Uterus (tissue), 3 donors: ENCODE measurements at regions not wholly inside any gene's neighbourhood (a gene's known extent, or its start where the extent isn't known, plus 50 kb on each side); places are given as distances from the start of the nearest gene placed in this dataset.

Experiments
- DNase-seq, 2 donors: peaks; one replicate each; pipeline ENCODE4 v3.0.0-alpha.2; 2019 to 2020
- H3K27ac ChIP-seq, 2 donors: fragments of 200-600 bp; sonication (generic); 1 replicate in 1 of 2; 2 replicates in 1 of 2; pipeline ENCODE4 v1.5.1; 2016 to 2018
- H3K27me3 ChIP-seq, 2 donors: fragments of 200-600 bp; sonication (generic); one replicate each; pipeline ENCODE4 v1.5.1; 2018 to 2019; ENCODE audit warnings: control low read depth in 1 of 2
- H3K36me3 ChIP-seq, 2 donors: fragments of 200-600 bp; sonication (generic); one replicate each; pipeline ENCODE4 v1.5.1; 2019; ENCODE audit warnings: control low read depth in 1 of 2
- H3K4me1 ChIP-seq, 2 donors: fragments of 200-600 bp; sonication (generic); one replicate each; pipeline ENCODE4 v1.5.1; 2018 to 2019; ENCODE audit warnings: control low read depth in 1 of 2
- H3K4me3 ChIP-seq, 2 donors: fragments of 200-600 bp; sonication (generic); 1 replicate in 1 of 2; 2 replicates in 1 of 2; pipeline ENCODE4 v1.5.1; 2018 to 2019; ENCODE audit warnings: mild to moderate bottlenecking in 1 of 2
- H3K9me3 ChIP-seq, 2 donors: fragments of 200-600 bp; sonication (generic); one replicate each; pipeline ENCODE4 v1.5.1; 2019; ENCODE audit warnings: control low read depth in 1 of 2
- POLR2A ChIP-seq, 2 donors: fragments of 450-650 bp; IDR thresholded peaks; one replicate each; pipeline ENCODE4 v1.6.1; 2016; ENCODE audit warnings: antibody characterized with exemption in 2 of 2, mild to moderate bottlenecking in 1 of 2, moderate library complexity in 1 of 2
- intact Hi-C: fragments of 100-400 bp; cut with DNase I; formaldehyde crosslinking; loops from one replicate; pipeline ENCODE4 v1.15.1; 2023; ENCODE audit warnings: low total_unique reads
- TF ChIP-seq, protein P1 (sequence below), 4 experiments: fragments of 200-600 bp in 2 of 4; fragments of 450-650 bp in 2 of 4; sonication (generic) in 2 of 4; IDR thresholded peaks; one replicate each; pipeline ENCODE4 v1.5.1; 2016 to 2019; ENCODE audit warnings: antibody characterized with exemption in 4 of 4, mild to moderate bottlenecking in 2 of 4, moderate library complexity in 1 of 4
- donor health status: DM: yes; HTN: yes; CAD: no.

GRCh38 chr21:19684328-19684727 lies 1280.7 kb upstream of the TMPRSS15 start:
- Histone ChIP-seq H3K4me1 (no peaks in the 10 kb centered on the region), H3K9me3 (no peaks in the 10 kb centered on the region), H3K36me3 (no peaks in the 10 kb centered on the region), H3K27ac (no peak overlapping the region), H3K4me3 (no peak overlapping the region), H3K27me3 (no peaks in the 10 kb centered on the region)
- intact Hi-C loops = no loop called here
- DNase-seq = no peak
- TF ChIP-seq, protein P1, sequence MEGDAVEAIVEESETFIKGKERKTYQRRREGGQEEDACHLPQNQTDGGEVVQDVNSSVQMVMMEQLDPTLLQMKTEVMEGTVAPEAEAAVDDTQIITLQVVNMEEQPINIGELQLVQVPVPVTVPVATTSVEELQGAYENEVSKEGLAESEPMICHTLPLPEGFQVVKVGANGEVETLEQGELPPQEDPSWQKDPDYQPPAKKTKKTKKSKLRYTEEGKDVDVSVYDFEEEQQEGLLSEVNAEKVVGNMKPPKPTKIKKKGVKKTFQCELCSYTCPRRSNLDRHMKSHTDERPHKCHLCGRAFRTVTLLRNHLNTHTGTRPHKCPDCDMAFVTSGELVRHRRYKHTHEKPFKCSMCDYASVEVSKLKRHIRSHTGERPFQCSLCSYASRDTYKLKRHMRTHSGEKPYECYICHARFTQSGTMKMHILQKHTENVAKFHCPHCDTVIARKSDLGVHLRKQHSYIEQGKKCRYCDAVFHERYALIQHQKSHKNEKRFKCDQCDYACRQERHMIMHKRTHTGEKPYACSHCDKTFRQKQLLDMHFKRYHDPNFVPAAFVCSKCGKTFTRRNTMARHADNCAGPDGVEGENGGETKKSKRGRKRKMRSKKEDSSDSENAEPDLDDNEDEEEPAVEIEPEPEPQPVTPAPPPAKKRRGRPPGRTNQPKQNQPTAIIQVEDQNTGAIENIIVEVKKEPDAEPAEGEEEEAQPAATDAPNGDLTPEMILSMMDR (IDR thresholded peaks at IDR 0.05) = no peak
- TF ChIP-seq POLR2A (IDR thresholded peaks at IDR 0.05) = no peak

DNA sequence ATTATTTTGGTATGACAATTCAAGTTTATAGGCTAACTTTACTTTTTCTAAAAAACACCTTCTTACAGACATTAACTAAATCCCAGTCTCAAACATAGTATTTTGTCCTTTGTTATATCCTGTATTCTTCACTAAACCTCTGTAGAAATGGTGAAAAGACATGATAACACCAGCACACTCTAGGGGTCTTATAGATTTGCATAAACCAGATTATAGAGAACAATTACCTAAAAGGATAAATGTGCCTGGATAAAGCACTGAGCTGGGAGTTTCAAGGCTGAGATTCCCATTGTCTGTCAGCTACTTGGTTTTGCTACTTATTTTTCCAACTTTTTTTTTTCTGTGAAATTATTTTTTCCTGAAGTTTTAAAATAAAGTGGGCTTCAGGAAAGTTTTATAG lies 1288.6 kb upstream of the TMPRSS15 start:
- H3K27me3 ChIP-seq = no peaks in the 10 kb centered on the region
- TF ChIP-seq POLR2A (IDR thresholded peaks at IDR 0.05) = no peak
- TF ChIP-seq, protein P1 (IDR thresholded peaks at IDR 0.05) = no peak
- H3K27ac ChIP-seq = no peak overlapping the region
- H3K4me3 ChIP-seq = no peak overlapping the region
- H3K36me3 ChIP-seq = no peaks in the 10 kb centered on the region
- no peak for DNase-seq
- intact Hi-C loops = no loop called here
- H3K4me1 ChIP-seq = no peaks in the 10 kb centered on the region
- no peaks in the 10 kb centered on the region for H3K9me3 ChIP-seq

GRCh38 chr21:19695796-19696195 lies 1292.2 kb upstream of the TMPRSS15 start:
- no peaks in the 10 kb centered on the region for H3K9me3 ChIP-seq
- H3K36me3 ChIP-seq = no peaks in the 10 kb centered on the region
- no peaks in the 10 kb centered on the region for H3K4me1 ChIP-seq
- no peaks in the 10 kb centered on the region for H3K27me3 ChIP-seq
- no peak overlapping the region for H3K4me3 ChIP-seq
- DNase-seq = no peak
- TF ChIP-seq POLR2A (IDR thresholded peaks at IDR 0.05) = no peak
- TF ChIP-seq, protein P1 (IDR thresholded peaks at IDR 0.05) = no peak
- intact Hi-C loops = no loop called here
- H3K27ac ChIP-seq = no peak overlapping the region

DNA sequence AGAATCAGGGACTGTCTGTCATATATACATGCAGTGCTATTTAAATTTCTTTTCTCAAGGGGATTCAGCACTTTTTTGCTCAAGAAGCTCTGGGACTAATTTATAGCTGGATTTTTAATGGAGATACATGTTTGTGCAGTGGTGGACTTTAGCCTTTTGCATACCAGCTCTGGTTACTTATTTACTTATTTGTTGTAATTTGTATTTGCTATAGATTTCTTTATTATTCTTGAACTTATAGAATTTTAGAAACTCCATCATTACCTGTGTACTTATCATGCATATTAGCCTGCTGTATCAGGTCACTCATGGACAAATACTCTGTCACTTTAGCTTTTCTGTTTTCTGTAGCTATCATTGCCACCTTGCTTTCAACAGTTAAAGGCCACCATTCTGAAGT lies 1296.9 kb upstream of the TMPRSS15 start:
- no peaks in the 10 kb centered on the region for H3K4me1 ChIP-seq
- no peak overlapping the region for H3K4me3 ChIP-seq
- TF ChIP-seq, protein P1 (IDR thresholded peaks at IDR 0.05) = no peak
- TF ChIP-seq POLR2A (IDR thresholded peaks at IDR 0.05) = no peak
- intact Hi-C loops = no loop called here
- H3K9me3 ChIP-seq = no peaks in the 10 kb centered on the region
- no peak overlapping the region for H3K27ac ChIP-seq
- DNase-seq = no peak
- no peaks in the 10 kb centered on the region for H3K27me3 ChIP-seq
- no peaks in the 10 kb centered on the region for H3K36me3 ChIP-seq

DNA sequence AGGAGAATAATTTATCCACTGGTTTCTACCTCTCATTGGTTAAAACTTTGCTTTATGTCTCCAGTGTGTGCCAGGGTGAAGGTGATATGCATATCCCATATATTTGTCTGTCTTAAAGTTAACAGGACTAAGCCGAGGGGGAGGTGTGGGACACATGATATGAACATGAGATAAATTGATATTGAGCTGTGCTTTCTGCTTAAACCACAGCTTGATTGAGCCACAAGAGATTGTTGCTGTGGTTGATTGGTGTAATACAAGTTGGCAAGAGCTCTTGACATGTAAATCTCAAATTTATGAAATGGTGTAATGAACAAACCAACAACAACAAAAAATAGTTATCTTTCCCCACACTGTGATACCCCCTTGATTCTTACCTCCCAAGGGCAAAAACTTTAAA lies 1295.5 kb upstream of the NCAM2 start:
- TF ChIP-seq, protein P1 (IDR thresholded peaks at IDR 0.05) = no peak
- TF ChIP-seq POLR2A (IDR thresholded peaks at IDR 0.05) = no peak
- Histone ChIP-seq H3K36me3 (no peaks in the 10 kb centered on the region), H3K4me1 (no peaks in the 10 kb centered on the region), H3K27ac (no peak overlapping the region), H3K4me3 (no peak overlapping the region), H3K9me3 (no peaks in the 10 kb centered on the region), H3K27me3 (no peaks in the 10 kb centered on the region)
- intact Hi-C loops = no loop called here
- DNase-seq = no peak
